ENCODE measurements at regions not wholly inside any gene's neighbourhood (a gene's known extent, or its start where the extent isn't known, plus 50 kb on each side); places are given as distances from the start of the nearest gene placed in this dataset.

DNA sequence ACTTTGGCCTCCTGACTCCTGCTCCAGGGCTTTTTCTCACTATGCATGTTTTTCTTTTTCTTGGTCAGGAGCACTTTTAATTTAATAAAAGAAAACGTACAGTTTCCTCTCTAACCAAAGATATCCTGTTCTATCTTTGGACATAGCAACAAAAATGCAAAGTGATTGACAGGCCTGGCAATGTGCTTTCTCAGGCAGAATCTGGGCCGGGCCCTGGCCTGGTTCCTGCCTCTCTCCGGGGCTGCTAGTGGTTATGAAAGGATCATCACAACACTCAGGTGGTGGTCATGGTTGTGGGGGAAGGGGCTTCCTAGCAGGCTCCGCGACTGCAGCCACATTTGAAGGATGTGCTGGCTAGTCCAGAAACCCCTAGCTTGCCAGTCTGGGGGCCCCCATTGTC, 85.8 kb upstream of the USP24 start:
- no peak for TF ChIP-seq EZH2 (IDR thresholded peaks at IDR 0.05)
- no peak for TF ChIP-seq POLR2AphosphoS5 (IDR thresholded peaks at IDR 0.05; ENCODE audit: borderline replicate concordance, low read depth, low read length)
